Fibroblast of the aortic adventitia (primary cell): ENCODE measurements at regions not wholly inside any gene's neighbourhood (a gene's known extent, or its start where the extent isn't known, plus 50 kb on each side); places are given as distances from the start of the nearest gene placed in this dataset.
"Not testable (repeated sequence)": the region's sequence is repeated elsewhere in the genome, so short reads cannot be mapped to it uniquely, and the experiment has no call there.

Source experiments
- DNase-seq: peaks from one replicate; pipeline ENCODE4 v3.0.0-alpha.2; 2010; ENCODE audit warnings: low read depth
- H3K4me3 ChIP-seq: 2 replicates; pipeline ENCODE4 v1.5.1; 2011; ENCODE audit warnings: low read depth, mild to moderate bottlenecking, control low read depth, low read length, moderate library complexity
- TF ChIP-seq, protein P1 (sequence below): IDR thresholded peaks from 2 replicates; pipeline ENCODE4 v1.5.1; 2011; ENCODE audit warnings: mild to moderate bottlenecking, low read length, control low read depth, inconsistent platforms; ENCODE audit not compliant: insufficient read depth

DNA sequence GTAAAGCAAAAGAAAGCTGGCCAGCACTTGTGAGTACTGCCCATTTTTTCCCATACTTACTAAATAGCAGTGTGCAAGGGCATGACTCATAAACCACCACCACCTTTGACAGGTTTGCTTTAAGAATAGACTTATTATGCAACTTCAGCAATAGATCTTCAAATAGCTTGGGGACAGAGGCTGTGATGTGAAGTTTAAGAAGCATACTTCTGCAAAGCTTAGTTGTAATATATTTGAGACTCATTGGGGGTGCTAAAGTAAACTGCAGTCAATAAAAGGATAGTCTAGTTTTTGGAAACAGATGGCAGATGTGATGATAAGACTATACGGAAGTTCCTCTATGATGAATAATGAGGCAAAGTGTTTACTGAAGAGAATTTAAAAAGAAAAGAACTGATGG, 210.0 kb downstream of the PLA2G4A start:
- peak; percentile 47 for DNase-seq
- no peak overlapping the region for H3K4me3 ChIP-seq
- TF ChIP-seq, protein P1, sequence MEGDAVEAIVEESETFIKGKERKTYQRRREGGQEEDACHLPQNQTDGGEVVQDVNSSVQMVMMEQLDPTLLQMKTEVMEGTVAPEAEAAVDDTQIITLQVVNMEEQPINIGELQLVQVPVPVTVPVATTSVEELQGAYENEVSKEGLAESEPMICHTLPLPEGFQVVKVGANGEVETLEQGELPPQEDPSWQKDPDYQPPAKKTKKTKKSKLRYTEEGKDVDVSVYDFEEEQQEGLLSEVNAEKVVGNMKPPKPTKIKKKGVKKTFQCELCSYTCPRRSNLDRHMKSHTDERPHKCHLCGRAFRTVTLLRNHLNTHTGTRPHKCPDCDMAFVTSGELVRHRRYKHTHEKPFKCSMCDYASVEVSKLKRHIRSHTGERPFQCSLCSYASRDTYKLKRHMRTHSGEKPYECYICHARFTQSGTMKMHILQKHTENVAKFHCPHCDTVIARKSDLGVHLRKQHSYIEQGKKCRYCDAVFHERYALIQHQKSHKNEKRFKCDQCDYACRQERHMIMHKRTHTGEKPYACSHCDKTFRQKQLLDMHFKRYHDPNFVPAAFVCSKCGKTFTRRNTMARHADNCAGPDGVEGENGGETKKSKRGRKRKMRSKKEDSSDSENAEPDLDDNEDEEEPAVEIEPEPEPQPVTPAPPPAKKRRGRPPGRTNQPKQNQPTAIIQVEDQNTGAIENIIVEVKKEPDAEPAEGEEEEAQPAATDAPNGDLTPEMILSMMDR: no peak

DNA sequence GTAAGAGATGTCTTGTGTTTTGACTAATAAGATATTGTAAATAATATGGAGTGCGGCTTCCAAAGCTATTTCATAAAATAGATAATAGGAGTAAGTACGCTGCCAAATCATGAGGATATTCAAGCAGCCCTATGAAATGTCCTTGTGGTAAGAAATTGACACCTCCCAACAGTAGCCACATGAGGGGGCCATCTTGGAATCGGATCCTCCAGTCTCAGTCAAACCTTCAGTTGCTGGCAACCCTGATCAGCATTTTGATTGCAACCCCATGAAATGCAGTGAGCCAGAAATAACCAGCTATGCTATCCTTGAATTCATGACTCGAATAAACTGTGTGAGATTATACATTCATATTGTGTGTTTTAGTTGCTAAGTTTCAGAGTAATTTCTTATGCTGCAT, 212.4 kb downstream of the PLA2G4A start:
- no peak for DNase-seq
- TF ChIP-seq, protein P1: no peak
- no peak overlapping the region for H3K4me3 ChIP-seq

DNA sequence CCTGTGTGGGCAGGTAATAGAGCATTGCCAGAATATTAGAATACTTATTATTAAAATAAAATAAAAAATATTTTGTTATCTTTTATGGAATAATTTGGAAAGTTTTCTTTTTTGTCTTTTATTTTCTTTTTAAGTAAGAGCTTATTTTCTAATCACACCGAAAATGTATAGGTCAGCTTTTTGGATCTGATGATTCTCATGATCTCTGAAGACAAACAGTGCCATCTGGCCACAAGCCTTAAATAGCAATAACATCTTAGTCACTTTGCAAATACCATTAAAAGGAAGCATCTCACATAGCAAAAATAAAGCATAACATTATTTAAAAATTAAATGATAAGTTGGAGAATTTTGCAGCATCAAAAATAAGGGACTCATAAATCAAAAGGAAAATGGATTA, 213.8 kb downstream of the PLA2G4A start:
- TF ChIP-seq, protein P1: no peak
- DNase-seq: no peak
- no peak overlapping the region for H3K4me3 ChIP-seq

DNA sequence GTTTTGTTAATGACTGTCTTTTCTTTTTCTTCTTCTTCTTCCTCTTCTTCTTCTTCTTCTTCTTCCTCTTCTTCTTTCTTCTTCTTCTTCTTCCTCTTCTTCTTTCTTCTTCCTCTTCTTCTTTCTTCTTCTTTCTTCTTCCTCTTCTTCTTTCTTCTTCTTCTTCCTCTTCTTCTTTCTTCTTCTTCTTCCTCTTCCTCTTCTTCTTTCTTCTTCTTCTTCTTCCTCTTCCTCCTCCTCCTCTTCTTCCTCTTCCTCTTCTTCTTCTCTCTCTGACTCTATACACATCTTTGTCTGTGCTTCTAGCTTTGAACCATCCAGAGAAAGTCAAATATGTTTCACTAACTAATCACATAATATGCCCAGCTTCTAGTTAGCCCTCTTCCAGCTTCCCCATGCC, 214.7 kb downstream of the PLA2G4A start:
- not testable (repeated sequence) for H3K4me3 ChIP-seq, DNase-seq

DNA sequence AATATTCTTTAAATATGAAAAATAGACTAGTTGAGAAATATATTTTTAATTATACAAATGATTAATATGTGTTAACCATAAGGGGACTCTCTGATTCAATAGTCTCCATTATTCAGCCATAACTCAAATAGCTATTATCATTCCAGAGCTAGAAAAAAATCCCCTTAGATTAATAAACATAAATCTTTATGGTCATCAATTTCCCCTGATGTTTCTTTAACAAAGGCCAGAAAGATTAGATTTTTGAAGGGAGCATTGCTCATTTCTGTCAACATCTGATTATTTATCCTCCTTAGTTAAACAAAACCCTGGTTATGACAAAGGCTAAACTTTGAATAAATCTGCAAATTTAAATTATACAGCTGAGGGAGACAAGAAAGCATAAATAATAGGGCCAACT, 215.7 kb downstream of the PLA2G4A start:
- no peak for DNase-seq
- TF ChIP-seq, protein P1: no peak
- H3K4me3 ChIP-seq: no peak overlapping the region

DNA sequence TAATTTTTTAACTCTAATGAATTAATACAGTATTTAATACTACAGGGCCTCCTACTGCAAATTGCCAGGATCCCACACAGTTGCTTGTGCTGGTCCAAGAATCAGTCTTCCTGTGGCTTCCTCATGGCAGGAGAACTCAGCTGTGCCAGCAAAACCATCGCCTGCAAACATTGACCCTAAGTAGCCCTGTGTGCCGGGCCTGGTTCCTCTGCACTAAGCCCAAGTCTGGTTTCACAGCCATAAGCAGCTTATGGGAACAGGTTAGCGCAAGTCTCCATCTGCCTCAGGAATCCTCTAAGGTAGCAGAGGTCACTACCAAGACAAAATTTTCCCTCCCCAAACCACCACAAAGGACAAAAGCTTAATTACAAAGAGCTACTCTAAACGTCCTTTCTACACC, 216.6 kb downstream of the PLA2G4A start:
- TF ChIP-seq, protein P1: no peak
- H3K4me3 ChIP-seq: no peak overlapping the region
- DNase-seq: no peak

DNA sequence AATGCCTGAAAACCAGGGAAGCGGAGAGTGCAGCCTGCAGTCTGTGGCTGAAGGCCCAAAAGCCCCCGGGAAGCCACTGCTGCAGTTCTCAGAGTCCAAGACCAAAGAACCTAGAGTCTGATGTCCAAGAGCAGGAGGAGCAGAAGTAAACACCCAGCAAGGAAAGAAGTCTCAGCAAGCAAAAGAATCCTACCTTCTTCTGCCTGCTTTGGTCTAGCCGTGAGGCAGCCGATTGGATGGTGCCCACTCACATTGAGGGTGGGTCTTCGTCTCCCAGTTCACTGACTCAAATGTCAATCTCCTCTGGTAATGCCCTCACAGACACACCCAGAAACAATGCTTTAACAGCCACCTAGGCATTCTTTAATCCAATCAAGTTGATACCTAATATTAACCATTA, 217.5 kb downstream of the PLA2G4A start:
- DNase-seq: no peak
- H3K4me3 ChIP-seq: no peak overlapping the region
- TF ChIP-seq, protein P1: no peak

DNA sequence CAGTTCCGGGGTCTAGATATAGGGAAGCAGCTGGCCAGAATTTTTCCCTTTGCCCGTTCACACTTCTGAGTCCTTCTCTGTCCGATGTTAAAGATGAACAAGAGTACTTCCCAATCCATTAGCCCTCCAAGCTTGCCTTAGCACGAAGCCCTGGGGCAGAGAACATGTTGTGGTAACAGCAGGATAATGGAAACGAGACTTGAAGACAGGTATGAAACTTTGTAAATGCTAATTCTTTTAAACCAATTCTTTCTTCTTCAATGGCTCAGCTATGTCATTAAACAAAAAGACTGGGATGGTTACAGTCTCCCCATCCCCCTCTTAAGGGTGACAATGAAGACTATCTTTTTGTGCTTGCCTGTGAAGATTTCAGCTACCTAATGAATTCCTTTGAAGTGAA, 218.5 kb downstream of the PLA2G4A start:
- DNase-seq: no peak
- TF ChIP-seq, protein P1: no peak
- no peak overlapping the region for H3K4me3 ChIP-seq
